ENCODE measurements at regions not wholly inside any gene's neighbourhood (a gene's known extent, or its start where the extent isn't known, plus 50 kb on each side); places are given as distances from the start of the nearest gene placed in this dataset.

GRCh38 chr2:145032791-145033190, 512.9 kb upstream of the ZEB2 start:
- Histone ChIP-seq H4K91ac (ENCODE audit: insufficient read length, low read depth, low read length) (no peak overlapping the region), H4K8ac (replicated peaks; ENCODE audit: insufficient read length, low read depth, low read length) (no peak overlapping the region), H3K27ac (ENCODE audit: insufficient read length, low read depth, low read length) (no peak overlapping the region), H3K79me1 (ENCODE audit: insufficient read depth, low read depth, low read length, poor library complexity, severe bottlenecking) (no peaks in the 10 kb centered on the region), H3K56ac (ENCODE audit: insufficient read length, low read depth, low read length) (no peak overlapping the region), H2BK20ac (ENCODE audit: low read depth, low read length, poor library complexity, severe bottlenecking) (no peak overlapping the region), H4K20me1 (ENCODE audit: control insufficient read depth, insufficient read depth, insufficient read length) (no peaks in the 10 kb centered on the region), H2BK5ac (ENCODE audit: insufficient read length, low read length) (no peak overlapping the region), H2BK12ac (ENCODE audit: insufficient read length, low read depth, low read length) (no peak overlapping the region), H3K27me3 (ENCODE audit: insufficient read depth, low read length) (no peaks in the 10 kb centered on the region), H3K18ac (ENCODE audit: insufficient read length, low read depth, low read length) (no peak overlapping the region), H3K9ac (ENCODE audit: extremely low read depth, insufficient read length, low read length) (no peak overlapping the region), H2BK120ac (ENCODE audit: low read depth, low read length, poor library complexity, severe bottlenecking) (no peak overlapping the region), H2AFZ (ENCODE audit: low read length) (no peak overlapping the region), H2BK15ac (ENCODE audit: low read depth, low read length) (no peak overlapping the region), H3T11ph (ENCODE audit: low read length) (no peak overlapping the region), H4K5ac (ENCODE audit: insufficient read length, low read depth, low read length) (no peak overlapping the region), H3K4me1 (ENCODE audit: insufficient read depth, low read length) (0 out of 2 replicates have a peak, but pooled peaks cover 2% of the 10 kb centered on the region), H3K23me2 (ENCODE audit: insufficient read length, low read depth, low read length, poor library complexity, severe bottlenecking) (no peaks in the 10 kb centered on the region), H3K4me2 (ENCODE audit: insufficient read depth, insufficient read length, low read length) (no peak overlapping the region), H3K14ac (ENCODE audit: insufficient read depth, low read length) (no peak overlapping the region), H3K4ac (ENCODE audit: low read depth, low read length) (no peak overlapping the region), H2AK5ac (ENCODE audit: insufficient read length, low read length) (no peak overlapping the region), H3K79me2 (ENCODE audit: insufficient read depth, low read length) (no peaks in the 10 kb centered on the region), H3K9me3 (ENCODE audit: control insufficient read depth, low read depth, low read length) (peaks cover 6% of the 10 kb centered on the region), H3K23ac (ENCODE audit: insufficient read length, low read depth, low read length) (no peak overlapping the region)
- Mint-ChIP-seq H3K9me3 (no peaks in the 10 kb centered on the region), H3K4me3 (no peak overlapping the region), H3K27me3 (ENCODE audit: low read depth) (no peaks in the 10 kb centered on the region), H3K36me3 (ENCODE audit: insufficient read depth in 1 of 3, low read depth in 3 of 3) (no peaks in the 10 kb centered on the region), H3K4me1 (no peaks in the 10 kb centered on the region), H3K27ac (no peak overlapping the region)
- DNase-seq = no peak
- WGBS (ENCODE audit: extremely low coverage, insufficient read length, low lambda C conversion rate) = no CpG with 5 or more reads among the region's 2 CpGs
- no peak for TF ChIP-seq CTCF (conservative IDR thresholded peaks at IDR 0.05)
